Panc1 (cell line): ENCODE measurements at regions not wholly inside any gene's neighbourhood (a gene's known extent, or its start where the extent isn't known, plus 50 kb on each side); places are given as distances from the start of the nearest gene placed in this dataset.

ENCODE experiments used
- ATAC-seq: fragments of 200-7000 bp; cut with Tn5 transposase; 2 replicates; pipeline ENCODE4 v1.9.1; 2020; ENCODE audit warnings: mild to moderate bottlenecking, moderate library complexity
- BruUV-seq: library from RNA; stranded (reverse); fragments of 400-500 nt; replicated peaks from 2 replicates; lab custom pipeline; 2021; lab: Mats Ljungman, UMichigan
- CTCF ChIA-PET: fragments of 300-600 bp; sonication (Branson Sonifier 250); formaldehyde crosslinking; loops from one replicate; lab custom pipeline; 2022; ENCODE audit warnings: antibody characterized with exemption; lab: Charles Lee
- POLR2A ChIA-PET: fragments of 300-600 bp; sonication (Branson Sonifier 250); formaldehyde crosslinking; loops from one replicate; lab custom pipeline; 2022; ENCODE audit warnings: antibody characterized with exemption; lab: Charles Lee
- DNase-seq: peaks from one replicate; pipeline ENCODE4 v3.0.0-alpha.2; 2010; ENCODE audit warnings: low read depth, low spot score
- H3K27ac ChIP-seq: 2 replicates; pipeline ENCODE4 v1.5.1; 2011; ENCODE audit warnings: mild to moderate bottlenecking, low read length, inconsistent platforms
- H3K27me3 ChIP-seq: fragments of 200-500 bp; sonication (Bioruptor generic); 2 replicates; pipeline ENCODE4 v1.6.0; 2014; ENCODE audit warnings: low read length, inconsistent platforms; ENCODE audit not compliant: control insufficient read depth, insufficient read depth
- H3K36me3 ChIP-seq: fragments of 200-500 bp; sonication (Bioruptor generic); 2 replicates; pipeline ENCODE4 v1.5.1; 2014; ENCODE audit warnings: inconsistent platforms, mild to moderate bottlenecking, low read length, moderate library complexity; ENCODE audit not compliant: control insufficient read depth, insufficient read depth
- H3K4me1 ChIP-seq: 2 replicates; pipeline ENCODE4 v1.5.1; 2011; ENCODE audit warnings: inconsistent platforms, mild to moderate bottlenecking, low read length, moderate library complexity; ENCODE audit not compliant: control insufficient read depth, insufficient read depth
- H3K4me3 ChIP-seq, 2 experiments: 2 replicates each; pipeline ENCODE4 v1.5.1; 2011 to 2012; ENCODE audit warnings: low read depth in 2 of 2, low read length in 2 of 2, mild to moderate bottlenecking in 2 of 2, inconsistent platforms in 1 of 2, moderate library complexity in 1 of 2
- H3K9me3 ChIP-seq: fragments of 200-500 bp; sonication (Bioruptor generic); 2 replicates; pipeline ENCODE4 v1.5.1; 2014; ENCODE audit warnings: low read depth, mild to moderate bottlenecking, inconsistent platforms, low read length, moderate library complexity; ENCODE audit not compliant: control insufficient read depth, insufficient read depth
- CTCF ChIP-seq: fragments of 450-650 bp; IDR thresholded peaks from 2 replicates; pipeline ENCODE4 v1.5.1; 2017; ENCODE audit warnings: mild to moderate bottlenecking
- POLR2AphosphoS5 ChIP-seq: IDR thresholded peaks from 2 replicates; pipeline ENCODE4 v1.6.1; 2012; ENCODE audit warnings: mild to moderate bottlenecking, low read depth, low read length, moderate library complexity
- REST ChIP-seq, 2 experiments: IDR thresholded peaks; 2 replicates each; pipeline ENCODE4 v1.6.1; 2011 to 2012; ENCODE audit warnings: low read depth in 2 of 2, control low read depth in 1 of 2, low read length in 1 of 2, mild to moderate bottlenecking in 1 of 2, moderate library complexity in 1 of 2; ENCODE audit not compliant: insufficient read depth in 1 of 2
- SIN3A ChIP-seq: IDR thresholded peaks from 2 replicates; pipeline ENCODE4 v1.6.1; 2012; ENCODE audit warnings: low read depth, mild to moderate bottlenecking, low read length, moderate library complexity, borderline replicate concordance; ENCODE audit not compliant: insufficient read depth
- TCF7L2 ChIP-seq: IDR thresholded peaks from 2 replicates; pipeline ENCODE4 v1.6.1; 2011; ENCODE audit warnings: mild to moderate bottlenecking, low read depth, low read length, inconsistent platforms
- in situ Hi-C: cut with HindIII; loops from 2 replicates; pipeline ENCODE4 v1.10.0; 2016; ENCODE audit warnings: low sequenced_read_pairs, low pct_unique_long_range_greater_than_20kb
- intact Hi-C: fragments of 100-400 bp; cut with micrococcal nuclease; formaldehyde crosslinking; loops from one replicate; pipeline ENCODE4 v1.10.0; 2022; ENCODE audit not compliant: unreplicated experiment

- no peaks in the 10 kb centered on the region for H3K9me3 ChIP-seq
- no peak overlapping the region for H3K4me3 ChIP-seq
- DNase-seq (no peak), ATAC-seq (no peak)
- H3K27ac ChIP-seq: no peak overlapping the region
- in situ Hi-C loops: no loop called here
- TF ChIP-seq TCF7L2 (no peak), CTCF (no peak), SIN3A (no peak), POLR2AphosphoS5 (no peak)
- no peaks in the 10 kb centered on the region for H3K36me3 ChIP-seq
- CTCF ChIA-PET: no interaction called here
- H3K27me3 ChIP-seq: no peaks in the 10 kb centered on the region
- no peaks in the 10 kb centered on the region for H3K4me1 ChIP-seq
- no TSS peak for BruUV-seq
- intact Hi-C loops: no loop called here
- POLR2A ChIA-PET: no interaction called here
Observed at GRCh38 chr6:147712841-147713240, 204.4 kb downstream of the SAMD5 start.

GRCh38 chr6:147715035-147715434 lies 206.5 kb downstream of the SAMD5 start:
- in situ Hi-C loops: no loop called here
- BruUV-seq: no TSS peak
- ATAC-seq: no peak

More at GRCh38 chr6:147715035-147715434, 206.5 kb downstream of the SAMD5 start:
- no peak for DNase-seq
- H3K4me1 ChIP-seq: no peaks in the 10 kb centered on the region
- no peaks in the 10 kb centered on the region for H3K27me3 ChIP-seq
- intact Hi-C loops: no loop called here
- CTCF ChIA-PET: no interaction called here
- H3K4me3 ChIP-seq: no peak overlapping the region
- POLR2A ChIA-PET: no interaction called here
- TF ChIP-seq TCF7L2: no peak
- TF ChIP-seq REST (IDR thresholded peaks at IDR 0.05; ENCODE audit: insufficient read depth in 1 of 2, low read depth in 2 of 2, low read length in 1 of 2): no peak
- no peak for TF ChIP-seq CTCF
- no peak for TF ChIP-seq POLR2AphosphoS5
- no peak for TF ChIP-seq SIN3A
- H3K27ac ChIP-seq: no peak overlapping the region
- H3K9me3 ChIP-seq: no peaks in the 10 kb centered on the region
- H3K36me3 ChIP-seq: no peaks in the 10 kb centered on the region
